NT2/D1 (cell line): ENCODE measurements at regions not wholly inside any gene's neighbourhood (a gene's known extent, or its start where the extent isn't known, plus 50 kb on each side); places are given as distances from the start of the nearest gene placed in this dataset.

ENCODE experiments used
- DNase-seq: peaks from one replicate; pipeline ENCODE4 v3.0.0-alpha.2; 2011; ENCODE audit warnings: low read depth, low spot score
- H3K27me3 ChIP-seq: 2 replicates; pipeline ENCODE4 v1.6.0; 2011; ENCODE audit warnings: mild to moderate bottlenecking; ENCODE audit not compliant: insufficient read length, insufficient read depth
- H3K36me3 ChIP-seq: 2 replicates; pipeline ENCODE4 v1.6.1; 2011; ENCODE audit warnings: mild to moderate bottlenecking, low read length, mixed read lengths; ENCODE audit not compliant: insufficient read depth, insufficient read length
- H3K4me1 ChIP-seq: 2 replicates; pipeline ENCODE4 v1.5.1; 2011; ENCODE audit not compliant: insufficient read depth, insufficient read length
- H3K4me3 ChIP-seq: 2 replicates; pipeline ENCODE4 v1.5.1; 2011; ENCODE audit warnings: low read depth; ENCODE audit not compliant: insufficient read length
- H3K9ac ChIP-seq: 2 replicates; pipeline ENCODE4 v1.6.0; 2011; ENCODE audit warnings: low read depth; ENCODE audit not compliant: insufficient read length
- H3K9me3 ChIP-seq: 2 replicates; pipeline ENCODE4 v1.5.1; 2011; ENCODE audit warnings: mild to moderate bottlenecking, low read length; ENCODE audit not compliant: insufficient read depth
- SUZ12 ChIP-seq: IDR thresholded peaks from 2 replicates; pipeline ENCODE4 v1.6.1; 2011; ENCODE audit not compliant: insufficient read length, insufficient read depth; ENCODE audit errors: extremely low read depth
- YY1 ChIP-seq: IDR thresholded peaks from 2 replicates; pipeline ENCODE4 v1.6.1; 2011; ENCODE audit not compliant: insufficient read length, insufficient read depth
- ZNF274 ChIP-seq: IDR thresholded peaks from 2 replicates; pipeline ENCODE4 v1.6.1; 2011; ENCODE audit warnings: mild to moderate bottlenecking, low read depth, low read length

DNA sequence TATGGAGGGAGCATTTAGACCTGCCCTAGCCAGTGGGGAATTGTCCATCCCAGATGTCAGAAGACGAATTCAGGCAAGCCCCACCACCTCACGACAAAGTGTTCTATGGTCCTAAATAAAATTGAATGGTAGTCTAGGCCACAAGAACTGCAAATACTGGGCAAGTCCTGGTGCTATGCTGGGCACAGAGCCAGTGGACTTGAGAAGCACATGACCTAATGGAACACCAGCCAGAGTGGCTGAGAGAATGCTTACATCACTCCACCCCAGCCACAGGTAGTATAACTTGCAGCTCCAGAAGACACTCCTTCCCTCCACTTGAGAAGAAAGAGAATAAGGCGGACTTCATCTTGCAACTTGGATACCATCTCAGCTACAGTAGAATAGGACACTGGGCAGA, 567.3 kb upstream of the CXADR start:
- Histone ChIP-seq H3K36me3 (no peaks in the 10 kb centered on the region), H3K9ac (no peak overlapping the region), H3K4me3 (no peak overlapping the region), H3K4me1 (no peaks in the 10 kb centered on the region), H3K27me3 (no peaks in the 10 kb centered on the region), H3K9me3 (no peaks in the 10 kb centered on the region)
- no peak for DNase-seq
- TF ChIP-seq YY1 (no peak), ZNF274 (no peak), SUZ12 (no peak)

DNA sequence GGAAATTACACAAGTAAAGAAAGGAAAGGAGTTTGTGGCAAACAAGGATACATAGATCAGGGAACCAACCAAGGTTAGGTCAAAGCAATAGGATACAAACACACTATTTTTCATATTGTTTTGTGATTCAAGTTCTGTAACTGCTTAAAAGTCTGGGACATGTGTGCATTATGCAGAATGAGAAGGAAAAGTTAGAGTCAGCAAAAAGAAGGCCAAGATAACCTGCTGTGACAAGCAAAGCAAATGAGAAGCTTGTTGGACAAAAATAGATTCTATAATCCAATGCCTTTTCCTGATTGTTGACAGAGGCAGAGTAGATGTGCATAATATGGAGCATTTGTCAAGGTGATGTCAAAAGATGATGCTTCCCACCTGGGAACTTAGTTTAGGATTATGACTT, 556.0 kb upstream of the CXADR start:
- Histone ChIP-seq H3K36me3 (no peaks in the 10 kb centered on the region), H3K4me1 (no peaks in the 10 kb centered on the region), H3K4me3 (no peak overlapping the region), H3K9ac (no peak overlapping the region), H3K27me3 (no peaks in the 10 kb centered on the region), H3K9me3 (0 out of 2 replicates have a peak, but pooled peaks cover 6% of the 10 kb centered on the region)
- DNase-seq: no peak
- no peak for TF ChIP-seq SUZ12
- no peak for TF ChIP-seq ZNF274
- TF ChIP-seq YY1: no peak

DNA sequence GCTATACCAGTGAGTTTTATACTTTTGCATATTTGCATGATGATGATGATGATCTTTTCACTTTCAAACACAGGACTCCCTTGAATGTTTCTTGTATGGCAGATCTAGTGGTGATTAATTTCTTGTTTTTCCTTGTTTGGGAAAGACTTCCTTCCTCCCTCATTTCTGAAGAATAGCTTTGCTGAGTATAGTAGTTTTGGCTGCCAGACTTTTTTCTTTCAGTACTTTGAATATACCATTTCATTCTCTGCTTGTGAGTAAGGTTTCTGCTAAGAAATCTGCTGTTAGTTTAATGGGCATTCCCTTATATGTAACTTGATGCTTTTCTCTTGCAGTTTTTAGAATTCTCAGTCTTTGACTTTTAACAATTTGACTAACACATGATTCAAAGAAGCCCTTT, 547.4 kb upstream of the CXADR start:
- TF ChIP-seq ZNF274: no peak
- no peak for TF ChIP-seq YY1
- no peak for TF ChIP-seq SUZ12
- no peak for DNase-seq
- Histone ChIP-seq H3K4me1 (no peaks in the 10 kb centered on the region), H3K9me3 (peaks cover 10% of the 10 kb centered on the region), H3K9ac (no peak overlapping the region), H3K27me3 (no peaks in the 10 kb centered on the region), H3K36me3 (no peaks in the 10 kb centered on the region), H3K4me3 (no peak overlapping the region)

GRCh38 chr21:16968436-16968835, 544.4 kb upstream of the CXADR start:
- no peak overlapping the region for H3K4me3 ChIP-seq
- DNase-seq: no peak
- H3K4me1 ChIP-seq: no peaks in the 10 kb centered on the region
- no peak for TF ChIP-seq ZNF274
- no peak for TF ChIP-seq SUZ12
- TF ChIP-seq YY1: no peak
- no peaks in the 10 kb centered on the region for H3K36me3 ChIP-seq
- H3K9ac ChIP-seq: no peak overlapping the region
- no peaks in the 10 kb centered on the region for H3K27me3 ChIP-seq
- H3K9me3 ChIP-seq: peaks cover 10% of the 10 kb centered on the region

GRCh38 chr21:16969636-16970035, 543.2 kb upstream of the CXADR start:
- H3K36me3 ChIP-seq: no peaks in the 10 kb centered on the region
- no peak overlapping the region for H3K4me3 ChIP-seq
- TF ChIP-seq YY1: no peak
- no peak for TF ChIP-seq SUZ12
- no peak for TF ChIP-seq ZNF274
- H3K4me1 ChIP-seq: no peaks in the 10 kb centered on the region
- no peak overlapping the region for H3K9ac ChIP-seq
- DNase-seq: no peak
- peaks cover 10% of the 10 kb centered on the region for H3K9me3 ChIP-seq
- H3K27me3 ChIP-seq: no peaks in the 10 kb centered on the region

GRCh38 chr21:16974060-16974459, 538.8 kb upstream of the CXADR start:
- no peak for DNase-seq
- H3K36me3 ChIP-seq: no peaks in the 10 kb centered on the region

DNA sequence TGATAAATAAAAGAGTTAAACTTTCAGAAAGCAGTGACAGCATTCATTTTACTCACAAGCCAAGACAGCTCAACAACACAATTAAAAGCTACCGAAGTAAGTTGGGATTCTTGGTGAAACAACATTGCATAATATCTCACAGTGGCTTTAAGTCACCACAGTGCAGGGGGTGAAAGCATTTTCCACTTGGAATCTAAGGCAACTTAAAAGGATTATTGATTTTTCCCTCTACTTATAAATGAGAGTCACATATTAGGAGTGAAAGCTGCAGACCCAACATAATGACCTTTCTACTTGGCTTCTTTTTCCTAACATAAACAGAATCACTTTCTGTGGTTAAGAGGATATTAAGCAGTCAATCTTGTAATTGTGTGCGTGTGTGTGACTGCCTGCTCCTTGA, 536.6 kb upstream of the CXADR start:
- Histone ChIP-seq H3K4me3 (no peak overlapping the region), H3K9me3 (no peaks in the 10 kb centered on the region; the same call in 1 of the 2 replicates), H3K36me3 (no peaks in the 10 kb centered on the region), H3K9ac (no peak overlapping the region), H3K4me1 (no peaks in the 10 kb centered on the region), H3K27me3 (no peaks in the 10 kb centered on the region)
- no peak for DNase-seq
- no peak for TF ChIP-seq SUZ12
- TF ChIP-seq ZNF274: no peak
- no peak for TF ChIP-seq YY1

More at GRCh38 chr21:16974060-16974459, 538.8 kb upstream of the CXADR start:
- Histone ChIP-seq H3K4me3 (no peak overlapping the region), H3K4me1 (no peaks in the 10 kb centered on the region), H3K9me3 (no peaks in the 10 kb centered on the region; the same call in 1 of the 2 replicates), H3K27me3 (no peaks in the 10 kb centered on the region), H3K9ac (no peak overlapping the region)
- TF ChIP-seq ZNF274 (no peak), YY1 (no peak), SUZ12 (no peak)
